Neuron (in vitro differentiated cells): ENCODE measurements at regions not wholly inside any gene's neighbourhood (a gene's known extent, or its start where the extent isn't known, plus 50 kb on each side); places are given as distances from the start of the nearest gene placed in this dataset.

Source experiments
- H2AFZ ChIP-seq: one replicate; pipeline ENCODE4 v1.6.1; 2013; ENCODE audit warnings: low read depth, mild to moderate bottlenecking, inconsistent platforms, low read length, moderate library complexity
- H3K27me3 ChIP-seq: one replicate; pipeline ENCODE4 v1.6.1; 2013; ENCODE audit warnings: low read length; ENCODE audit not compliant: insufficient read depth
- H3K36me3 ChIP-seq: one replicate; pipeline ENCODE4 v1.6.1; 2013; ENCODE audit warnings: low read length; ENCODE audit not compliant: insufficient read depth
- H3K4me1 ChIP-seq: one replicate; pipeline ENCODE4 v1.6.1; 2013; ENCODE audit warnings: low read length; ENCODE audit not compliant: insufficient read depth
- H3K4me3 ChIP-seq: 2 replicates; pipeline ENCODE4 v1.5.1; 2013; ENCODE audit warnings: mild to moderate bottlenecking, low read length, moderate library complexity
- H3K9me3 ChIP-seq: one replicate; pipeline ENCODE4 v1.6.1; 2013; ENCODE audit warnings: low read length

GRCh38 chr5:124633209-124633608 lies 113.2 kb downstream of the ZNF608 start:
- peaks cover 58% of the 10 kb centered on the region for H3K4me1 ChIP-seq
- peaks cover 24% of the 10 kb centered on the region for H3K36me3 ChIP-seq
- H3K4me3 ChIP-seq: no peak overlapping the region
- H3K9me3 ChIP-seq: no peaks in the 10 kb centered on the region
- no peaks in the 10 kb centered on the region for H3K27me3 ChIP-seq
- H2AFZ ChIP-seq: no peak overlapping the region

GRCh38 chr5:124631874-124632550 lies 114.4 kb downstream of the ZNF608 start:
- H3K27me3 ChIP-seq: no peaks in the 10 kb centered on the region
- no peak overlapping the region for H3K4me3 ChIP-seq
- no peaks in the 10 kb centered on the region for H3K9me3 ChIP-seq
- peaks cover 16% of the 10 kb centered on the region for H3K36me3 ChIP-seq
- H2AFZ ChIP-seq: no peak overlapping the region
- H3K4me1 ChIP-seq: peaks cover 63% of the 10 kb centered on the region

- Histone ChIP-seq H3K4me1 (peaks cover 63% of the 10 kb centered on the region), H3K4me3 (no peak overlapping the region), H2AFZ (no peak overlapping the region), H3K36me3 (peaks cover 11% of the 10 kb centered on the region), H3K9me3 (no peaks in the 10 kb centered on the region), H3K27me3 (no peaks in the 10 kb centered on the region)
Observed at GRCh38 chr5:124630767-124631704, 115.4 kb downstream of the ZNF608 start.

GRCh38 chr5:124628721-124629596 lies 117.5 kb downstream of the ZNF608 start:
- Histone ChIP-seq H2AFZ (no peak overlapping the region), H3K4me3 (no peak overlapping the region), H3K4me1 (peaks cover 48% of the 10 kb centered on the region), H3K27me3 (no peaks in the 10 kb centered on the region), H3K9me3 (no peaks in the 10 kb centered on the region), H3K36me3 (peaks cover 4% of the 10 kb centered on the region)

- Histone ChIP-seq H3K36me3 (no peaks in the 10 kb centered on the region), H3K4me3 (no peak overlapping the region), H3K27me3 (no peaks in the 10 kb centered on the region), H3K9me3 (no peaks in the 10 kb centered on the region), H3K4me1 (peaks cover 39% of the 10 kb centered on the region), H2AFZ (no peak overlapping the region)
Observed at GRCh38 chr5:124627815-124628595, 118.4 kb downstream of the ZNF608 start.

GRCh38 chr5:124626053-124626452 lies 120.4 kb downstream of the ZNF608 start:
- no peaks in the 10 kb centered on the region for H3K36me3 ChIP-seq
- H3K4me3 ChIP-seq: no peak overlapping the region
- no peaks in the 10 kb centered on the region for H3K9me3 ChIP-seq
- peaks cover 20% of the 10 kb centered on the region for H3K4me1 ChIP-seq
- no peak overlapping the region for H2AFZ ChIP-seq
- no peaks in the 10 kb centered on the region for H3K27me3 ChIP-seq

- H3K4me3 ChIP-seq: no peak overlapping the region
- H3K4me1 ChIP-seq: peaks cover 5% of the 10 kb centered on the region
- H2AFZ ChIP-seq: no peak overlapping the region
- no peaks in the 10 kb centered on the region for H3K36me3 ChIP-seq
- no peaks in the 10 kb centered on the region for H3K27me3 ChIP-seq
- no peaks in the 10 kb centered on the region for H3K9me3 ChIP-seq
Observed at GRCh38 chr5:124623265-124623664, 123.2 kb downstream of the ZNF608 start.

GRCh38 chr5:124622851-124623250 lies 123.6 kb downstream of the ZNF608 start:
- no peaks in the 10 kb centered on the region for H3K27me3 ChIP-seq
- no peaks in the 10 kb centered on the region for H3K36me3 ChIP-seq
- no peaks in the 10 kb centered on the region for H3K9me3 ChIP-seq
- no peak overlapping the region for H3K4me3 ChIP-seq
- peaks cover 2% of the 10 kb centered on the region for H3K4me1 ChIP-seq
- no peak overlapping the region for H2AFZ ChIP-seq

- Histone ChIP-seq H3K9me3 (no peaks in the 10 kb centered on the region), H3K4me1 (no peaks in the 10 kb centered on the region), H3K4me3 (no peak overlapping the region), H2AFZ (no peak overlapping the region), H3K27me3 (no peaks in the 10 kb centered on the region), H3K36me3 (no peaks in the 10 kb centered on the region)
Observed at GRCh38 chr5:124621279-124621678, 125.2 kb downstream of the ZNF608 start.

GRCh38 chr5:124620743-124621142 lies 125.7 kb downstream of the ZNF608 start:
- no peak overlapping the region for H3K4me3 ChIP-seq
- H3K4me1 ChIP-seq: no peaks in the 10 kb centered on the region
- no peaks in the 10 kb centered on the region for H3K9me3 ChIP-seq
- no peaks in the 10 kb centered on the region for H3K36me3 ChIP-seq
- H2AFZ ChIP-seq: no peak overlapping the region
- H3K27me3 ChIP-seq: no peaks in the 10 kb centered on the region

- no peaks in the 10 kb centered on the region for H3K4me1 ChIP-seq
- H3K4me3 ChIP-seq: no peak overlapping the region
- no peaks in the 10 kb centered on the region for H3K27me3 ChIP-seq
- H3K36me3 ChIP-seq: no peaks in the 10 kb centered on the region
- H3K9me3 ChIP-seq: no peaks in the 10 kb centered on the region
- no peak overlapping the region for H2AFZ ChIP-seq
Observed at GRCh38 chr5:124619121-124619520, 127.3 kb downstream of the ZNF608 start.

GRCh38 chr5:124617787-124618186 lies 128.7 kb downstream of the ZNF608 start:
- no peaks in the 10 kb centered on the region for H3K4me1 ChIP-seq
- no peaks in the 10 kb centered on the region for H3K27me3 ChIP-seq
- H3K36me3 ChIP-seq: no peaks in the 10 kb centered on the region
- H2AFZ ChIP-seq: no peak overlapping the region
- no peak overlapping the region for H3K4me3 ChIP-seq
- H3K9me3 ChIP-seq: no peaks in the 10 kb centered on the region
